HFF-Myc (cell line): ENCODE measurements at regions not wholly inside any gene's neighbourhood (a gene's known extent, or its start where the extent isn't known, plus 50 kb on each side); places are given as distances from the start of the nearest gene placed in this dataset.

Experiments used
- DNase-seq: peaks from one replicate; pipeline ENCODE4 v3.0.0-alpha.2; 2011; ENCODE audit warnings: low read depth; ENCODE audit errors: extremely low read depth
- H3K4me3 ChIP-seq: replicated peaks from 2 replicates; pipeline ENCODE4 v1.5.1; 2011; ENCODE audit warnings: low read depth, mild to moderate bottlenecking, control low read depth, low read length
- CTCF ChIP-seq: IDR thresholded peaks from 2 replicates; pipeline ENCODE4 v1.5.1; 2012; ENCODE audit warnings: mild to moderate bottlenecking, low read depth, low read length, control low read depth; ENCODE audit errors: missing control alignments

GRCh38 chr4:10875144-10875799, 190.7 kb upstream of the CLNK start:
- DNase-seq, result no peak
- H3K4me3 ChIP-seq, result no peak overlapping the region
- no peak for TF ChIP-seq CTCF

GRCh38 chr4:10873809-10874208, 189.2 kb upstream of the CLNK start:
- no peak for DNase-seq
- no peak overlapping the region for H3K4me3 ChIP-seq
- TF ChIP-seq CTCF, result no peak

GRCh38 chr4:10872833-10873517, 188.4 kb upstream of the CLNK start:
- no peak for DNase-seq
- no peak for TF ChIP-seq CTCF
- H3K4me3 ChIP-seq, result no peak overlapping the region

GRCh38 chr4:10866666-10867065, 182.1 kb upstream of the CLNK start:
- no peak for DNase-seq
- H3K4me3 ChIP-seq, result no peak overlapping the region
- TF ChIP-seq CTCF, result no peak

- no peak for TF ChIP-seq CTCF
- DNase-seq, result no peak
- H3K4me3 ChIP-seq, result no peak overlapping the region
Measured at GRCh38 chr4:10861036-10861435, 176.5 kb upstream of the CLNK start.

- H3K4me3 ChIP-seq, result no peak overlapping the region
- TF ChIP-seq CTCF, result no peak
- DNase-seq, result no peak
Measured at GRCh38 chr4:10856271-10856782, 171.8 kb upstream of the CLNK start.

GRCh38 chr4:10853196-10853595, 168.6 kb upstream of the CLNK start:
- TF ChIP-seq CTCF, result no peak
- DNase-seq, result no peak
- H3K4me3 ChIP-seq, result no peak overlapping the region
